ENCODE measurements at regions not wholly inside any gene's neighbourhood (a gene's known extent, or its start where the extent isn't known, plus 50 kb on each side); places are given as distances from the start of the nearest gene placed in this dataset.

DNA sequence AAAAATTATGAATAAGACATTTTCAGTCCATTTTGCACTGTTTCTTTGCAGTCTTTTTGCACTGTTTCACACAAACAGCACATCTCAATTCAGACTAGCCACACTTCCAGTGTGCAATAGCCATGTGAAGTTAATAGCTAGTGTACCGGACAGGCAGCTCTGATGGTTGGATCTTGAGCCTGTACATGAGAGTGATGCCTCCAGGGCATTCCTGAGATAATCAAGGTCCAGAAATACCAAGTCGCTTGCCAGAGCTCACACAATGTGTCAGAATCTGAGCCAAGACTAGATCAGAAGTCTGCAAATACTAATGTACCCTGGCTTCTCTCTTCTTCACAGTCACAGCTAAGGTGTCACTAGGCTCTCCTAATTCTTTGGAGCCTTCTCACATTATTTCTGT is 180.2 kb downstream of the OSR1 start:
- no peak for DNase-seq
- H3K27ac ChIP-seq: peak overlapping the region in 1 of 10 donors; percentile 17
- TF ChIP-seq, protein P1, sequence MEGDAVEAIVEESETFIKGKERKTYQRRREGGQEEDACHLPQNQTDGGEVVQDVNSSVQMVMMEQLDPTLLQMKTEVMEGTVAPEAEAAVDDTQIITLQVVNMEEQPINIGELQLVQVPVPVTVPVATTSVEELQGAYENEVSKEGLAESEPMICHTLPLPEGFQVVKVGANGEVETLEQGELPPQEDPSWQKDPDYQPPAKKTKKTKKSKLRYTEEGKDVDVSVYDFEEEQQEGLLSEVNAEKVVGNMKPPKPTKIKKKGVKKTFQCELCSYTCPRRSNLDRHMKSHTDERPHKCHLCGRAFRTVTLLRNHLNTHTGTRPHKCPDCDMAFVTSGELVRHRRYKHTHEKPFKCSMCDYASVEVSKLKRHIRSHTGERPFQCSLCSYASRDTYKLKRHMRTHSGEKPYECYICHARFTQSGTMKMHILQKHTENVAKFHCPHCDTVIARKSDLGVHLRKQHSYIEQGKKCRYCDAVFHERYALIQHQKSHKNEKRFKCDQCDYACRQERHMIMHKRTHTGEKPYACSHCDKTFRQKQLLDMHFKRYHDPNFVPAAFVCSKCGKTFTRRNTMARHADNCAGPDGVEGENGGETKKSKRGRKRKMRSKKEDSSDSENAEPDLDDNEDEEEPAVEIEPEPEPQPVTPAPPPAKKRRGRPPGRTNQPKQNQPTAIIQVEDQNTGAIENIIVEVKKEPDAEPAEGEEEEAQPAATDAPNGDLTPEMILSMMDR (IDR thresholded peaks at IDR 0.05): no peak
- peaks cover 0 to 16% (median 3%) of the 10 kb centered on the region in 9 donors for H3K4me1 ChIP-seq
- intact Hi-C loops (cut with DNase I): no loop called here
- 15 to 33% methylated on average over 2 of the region's 2 CpGs for WGBS, 2 donors
- H3K36me3 ChIP-seq: no peaks in the 10 kb centered on the region
- peaks cover 0 to 22% (median 5%) of the 10 kb centered on the region in 11 donors for H3K9me3 ChIP-seq
- H3K27me3 ChIP-seq: no peaks in the 10 kb centered on the region
- ATAC-seq: peak in 7 of 8 donors; percentile 61 to 94 (median 83)
- H3K4me3 ChIP-seq: no peak overlapping the region

DNA sequence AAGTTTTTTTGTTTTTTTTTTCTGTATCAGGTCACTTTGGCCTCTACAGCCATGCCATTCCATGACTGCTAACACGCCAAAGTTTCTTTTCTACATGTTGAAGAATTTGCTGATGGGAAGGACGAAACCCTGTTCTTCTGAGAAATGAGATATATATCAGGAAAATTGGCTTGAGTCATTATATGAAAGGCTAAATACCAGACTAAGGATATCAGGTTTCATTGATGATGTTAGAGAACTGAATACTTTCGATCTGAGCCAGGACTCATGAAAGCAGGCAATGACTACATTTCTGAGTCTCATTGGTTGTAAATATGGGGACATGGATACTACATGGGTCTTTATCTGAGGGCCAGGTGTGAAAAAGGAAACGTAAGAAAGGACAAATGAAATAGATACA is 181.4 kb downstream of the OSR1 start:
- 86 to 87% methylated on average over 4 of the region's 4 CpGs for WGBS, 2 donors
- ATAC-seq (no peak), DNase-seq (no peak)
- Histone ChIP-seq H3K9me3 (peaks cover 0 to 19% (median 5%) of the 10 kb centered on the region in 11 donors), H3K4me1 (peaks cover 0 to 16% (median 3%) of the 10 kb centered on the region in 9 donors), H3K36me3 (no peaks in the 10 kb centered on the region), H3K4me3 (no peak overlapping the region), H3K27ac (no peak overlapping the region), H3K27me3 (no peaks in the 10 kb centered on the region)
- TF ChIP-seq, protein P1 (IDR thresholded peaks at IDR 0.05): no peak
- intact Hi-C loops (cut with DNase I): no loop called here

DNA sequence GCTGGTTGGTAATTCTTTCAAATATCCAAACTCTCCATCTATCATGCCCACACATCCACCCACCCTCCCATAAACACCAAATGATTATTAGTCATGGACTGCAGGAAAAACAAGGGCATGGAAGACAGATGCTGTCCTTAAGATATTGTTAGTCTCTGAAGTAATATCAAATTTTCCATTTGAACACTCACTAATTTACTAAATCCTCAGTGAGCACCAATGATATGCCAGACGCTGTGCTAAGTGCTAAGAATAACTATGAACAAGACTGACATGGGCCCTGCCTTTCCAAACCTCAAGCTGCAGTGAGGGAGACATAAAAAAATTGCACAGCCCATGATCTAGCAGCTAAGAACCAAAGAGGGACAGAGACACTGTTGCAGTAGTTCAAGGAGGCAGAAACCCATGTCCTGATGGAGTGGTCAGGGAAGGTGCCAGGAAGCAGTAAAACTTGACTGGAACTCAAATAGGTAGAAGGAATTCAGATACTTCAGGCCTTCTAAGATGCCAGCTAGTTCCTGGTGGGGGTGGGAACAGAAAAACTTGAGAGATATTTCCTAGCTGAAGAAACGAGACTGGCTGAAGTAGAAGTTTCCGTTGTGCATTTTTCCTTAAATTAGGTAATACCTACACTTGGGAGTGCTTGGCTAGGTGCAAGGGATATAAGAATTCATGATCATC is 182.1 kb downstream of the OSR1 start:
- intact Hi-C loops (cut with DNase I): no loop called here
- ATAC-seq (peak in 2 of 8 donors; percentile 40 to 47), DNase-seq (no peak)
- Histone ChIP-seq H3K27ac (no peak overlapping the region), H3K27me3 (no peaks in the 10 kb centered on the region), H3K4me1 (peaks cover 0 to 16% (median 3%) of the 10 kb centered on the region in 9 donors), H3K9me3 (peaks cover 0 to 17% (median 5%) of the 10 kb centered on the region in 11 donors), H3K36me3 (no peaks in the 10 kb centered on the region), H3K4me3 (no peak overlapping the region)
- WGBS, 2 donors: 70 to 71% methylated on average over 3 of the region's 3 CpGs
- TF ChIP-seq, protein P1 (IDR thresholded peaks at IDR 0.05): no peak

DNA sequence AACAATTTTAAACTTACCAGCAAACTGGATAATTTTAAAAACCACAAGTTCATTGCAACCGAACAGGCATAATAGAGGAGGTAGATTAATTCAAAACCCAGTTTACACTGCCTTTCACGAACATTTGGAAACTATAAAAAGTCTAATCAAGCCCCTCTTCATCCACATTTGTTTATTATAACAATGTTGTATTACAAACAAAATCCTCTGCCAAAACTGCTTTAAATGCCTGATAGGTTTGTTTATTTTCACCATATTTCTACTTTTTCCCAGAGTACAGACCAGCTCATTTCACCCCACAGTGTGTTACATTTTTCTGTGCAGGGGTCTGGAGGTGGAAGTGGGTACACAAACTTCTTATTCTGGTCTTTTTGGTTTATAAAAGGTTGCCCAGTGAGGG is 184.2 kb downstream of the OSR1 start:
- H3K4me3 ChIP-seq: no peak overlapping the region
- WGBS, 2 donors: 84 to 95% methylated on average over 2 of the region's 2 CpGs
- ATAC-seq (no peak), DNase-seq (no peak)
- H3K9me3 ChIP-seq: no peaks in the 10 kb centered on the region
- TF ChIP-seq, protein P1 (IDR thresholded peaks at IDR 0.05): no peak
- no peaks in the 10 kb centered on the region for H3K27me3 ChIP-seq
- no peaks in the 10 kb centered on the region for H3K36me3 ChIP-seq
- no peak overlapping the region for H3K27ac ChIP-seq
- H3K4me1 ChIP-seq: peaks cover 0 to 16% (median 3%) of the 10 kb centered on the region in 9 donors
- intact Hi-C loops (cut with DNase I): no loop called here

All from heart right ventricle (tissue), 16 donors.